T-helper 9 cell (primary cell): ENCODE measurements at regions not wholly inside any gene's neighbourhood (a gene's known extent, or its start where the extent isn't known, plus 50 kb on each side); places are given as distances from the start of the nearest gene placed in this dataset.

Experiments
- DNase-seq: peaks from one replicate; pipeline ENCODE4 v3.0.0-alpha.2; 2020

- no peak for DNase-seq
Measured at GRCh38 chr16:86777381-86777946, 199.1 kb downstream of the FOXL1 start.

- no peak for DNase-seq
Measured at GRCh38 chr16:86778108-86778745, 199.9 kb downstream of the FOXL1 start.

GRCh38 chr16:86778978-86779377, 200.6 kb downstream of the FOXL1 start:
- no peak for DNase-seq

GRCh38 chr16:86781046-86781445, 202.7 kb downstream of the FOXL1 start:
- DNase-seq = no peak

GRCh38 chr16:86783636-86784626, 205.6 kb downstream of the FOXL1 start:
- DNase-seq = no peak

- no peak for DNase-seq
Measured at GRCh38 chr16:86786338-86786737, 208.0 kb downstream of the FOXL1 start.

- DNase-seq = no peak
Measured at GRCh38 chr16:86786994-86787393, 208.6 kb downstream of the FOXL1 start.

- no peak for DNase-seq
Measured at GRCh38 chr16:86787538-86787937, 209.2 kb downstream of the FOXL1 start.

- DNase-seq = no peak
Measured at GRCh38 chr16:86789621-86790051, 211.3 kb downstream of the FOXL1 start.

GRCh38 chr16:86791287-86792035, 213.1 kb downstream of the FOXL1 start:
- no peak for DNase-seq

- DNase-seq = no peak
Measured at GRCh38 chr16:86794216-86794864, 216.0 kb downstream of the FOXL1 start.

- no peak for DNase-seq
Measured at GRCh38 chr16:86797700-86798099, 219.4 kb downstream of the FOXL1 start.

GRCh38 chr16:86798247-86799041, 220.1 kb downstream of the FOXL1 start:
- no peak for DNase-seq

- DNase-seq = no peak
Measured at GRCh38 chr16:86799367-86799766, 221.0 kb downstream of the FOXL1 start.

- no peak for DNase-seq
Measured at GRCh38 chr16:86800894-86801293, 222.5 kb downstream of the FOXL1 start.

GRCh38 chr16:86802013-86802412, 223.7 kb downstream of the FOXL1 start:
- no peak for DNase-seq

- no peak for DNase-seq
Measured at GRCh38 chr16:86805188-86805587, 226.8 kb downstream of the FOXL1 start.

- DNase-seq = no peak
Measured at GRCh38 chr16:86806181-86806837, 228.0 kb downstream of the FOXL1 start.

GRCh38 chr16:86806838-86807351, 228.5 kb downstream of the FOXL1 start:
- no peak for DNase-seq

GRCh38 chr16:86808863-86809444, 230.6 kb downstream of the FOXL1 start:
- DNase-seq = no peak
